Adrenal gland (tissue), 9 donors: ENCODE measurements at regions not wholly inside any gene's neighbourhood (a gene's known extent, or its start where the extent isn't known, plus 50 kb on each side); places are given as distances from the start of the nearest gene placed in this dataset.

ENCODE experiments used
- DNase-seq, 7 donors: peaks; one replicate each; pipeline ENCODE4 v3.0.0-alpha.2; 2019 to 2020
- H3K27ac ChIP-seq, 5 donors: fragments of 200-600 bp; sonication (generic) in 4 of 5; 1 replicate in 3 of 5; 2 replicates in 2 of 5; pipeline versions ENCODE4 v1.5.1 to v1.8.0; 2016 to 2020; ENCODE audit warnings: mild to moderate bottlenecking in 1 of 5
- H3K27me3 ChIP-seq: fragments of 200-600 bp; 2 replicates; pipeline ENCODE4 v1.8.0; 2021
- H3K36me3 ChIP-seq, 2 donors: fragments of 200-600 bp; replicated peaks in 1 of 2; 1 replicate in 1 of 2; 2 replicates in 1 of 2; pipeline versions ENCODE4 v1.5.1 to v1.8.0; 2018 to 2022
- H3K4me1 ChIP-seq, 2 donors: fragments of 200-600 bp; replicated peaks in 1 of 2; 1 replicate in 1 of 2; 2 replicates in 1 of 2; pipeline versions ENCODE4 v1.5.1 to v1.8.0; 2018 to 2021
- H3K4me3 ChIP-seq, 4 donors: fragments of 200-600 bp; sonication (generic) in 3 of 4; one replicate each; pipeline ENCODE4 v1.5.1; 2016 to 2018
- H3K9me3 ChIP-seq, 3 donors: fragments of 200-600 bp; sonication (generic) in 1 of 3; replicated peaks in 1 of 3; 1 replicate in 2 of 3; 2 replicates in 1 of 3; pipeline versions ENCODE4 v1.5.1 to v1.8.0; 2016 to 2021
- POLR2A ChIP-seq, 2 donors: fragments of 450-650 bp; IDR thresholded peaks; one replicate each; pipeline ENCODE4 v1.6.1; 2017; ENCODE audit warnings: antibody characterized with exemption in 2 of 2, mild to moderate bottlenecking in 2 of 2, moderate library complexity in 1 of 2
- WGBS, 4 donors: extraction: QIAGEN DNeasy Blood & Tissue Kit in 2 of 4; methylation state at CpG; one replicate each; pipeline versions ENCODE4 v1.1.5 to v1.1.7; 2013 to 2017; 5-methylcytosine and 5-hydroxymethylcytosine counted together
- intact Hi-C, 2 donors: fragments of 100-400 bp; cut with DNase I; formaldehyde crosslinking; loops; one replicate each; pipeline versions ENCODE4 v1.14.1 to v1.15.0; 2022 to 2023
- TF ChIP-seq, protein P1 (sequence below), 6 experiments: fragments of 450-650 bp in 4 of 6; fragments of 200-600 bp in 2 of 6; sonication (generic) in 1 of 6; IDR thresholded peaks; 1 replicate in 5 of 6; 2 replicates in 1 of 6; pipeline versions ENCODE4 v1.5.1 to v1.8.0; 2016 to 2021; ENCODE audit warnings: antibody characterized with exemption in 6 of 6, mild to moderate bottlenecking in 2 of 6, moderate library complexity in 1 of 6
- donor health status: healthy with polysubstance abuse.
- donor health status: Bipolar disorder and iron deficiency.
- donor health status: DM: yes; HTN: yes; CAD: no.
- donor health status: DM: no; HTN: no; CAD: no.
- donor health status: DM: no; HTN: no; CAD: no.

DNA sequence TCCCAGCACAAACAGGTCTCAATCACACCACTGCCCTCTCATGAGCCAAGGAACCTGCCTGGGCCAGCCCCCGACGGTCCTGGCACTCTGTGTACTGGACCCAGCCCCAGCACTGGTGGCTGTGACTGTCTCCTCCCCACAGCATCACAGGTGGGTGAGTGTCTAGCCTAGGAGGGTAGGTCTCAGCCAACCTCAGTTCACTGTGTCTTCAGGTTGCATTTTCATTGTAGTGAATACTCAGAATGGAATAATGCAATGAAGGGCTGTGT, 163.4 kb upstream of the NSMCE3 start:
- no peaks in the 10 kb centered on the region for H3K27me3 ChIP-seq
- intact Hi-C loops: loop anchor here in 1 of 2 donors (10.0 kb wide), 1 partner anchor 62 kb away; no protein-coding TSS in a partner anchor
- H3K36me3 ChIP-seq: no peaks in the 10 kb centered on the region
- TF ChIP-seq, protein P1, sequence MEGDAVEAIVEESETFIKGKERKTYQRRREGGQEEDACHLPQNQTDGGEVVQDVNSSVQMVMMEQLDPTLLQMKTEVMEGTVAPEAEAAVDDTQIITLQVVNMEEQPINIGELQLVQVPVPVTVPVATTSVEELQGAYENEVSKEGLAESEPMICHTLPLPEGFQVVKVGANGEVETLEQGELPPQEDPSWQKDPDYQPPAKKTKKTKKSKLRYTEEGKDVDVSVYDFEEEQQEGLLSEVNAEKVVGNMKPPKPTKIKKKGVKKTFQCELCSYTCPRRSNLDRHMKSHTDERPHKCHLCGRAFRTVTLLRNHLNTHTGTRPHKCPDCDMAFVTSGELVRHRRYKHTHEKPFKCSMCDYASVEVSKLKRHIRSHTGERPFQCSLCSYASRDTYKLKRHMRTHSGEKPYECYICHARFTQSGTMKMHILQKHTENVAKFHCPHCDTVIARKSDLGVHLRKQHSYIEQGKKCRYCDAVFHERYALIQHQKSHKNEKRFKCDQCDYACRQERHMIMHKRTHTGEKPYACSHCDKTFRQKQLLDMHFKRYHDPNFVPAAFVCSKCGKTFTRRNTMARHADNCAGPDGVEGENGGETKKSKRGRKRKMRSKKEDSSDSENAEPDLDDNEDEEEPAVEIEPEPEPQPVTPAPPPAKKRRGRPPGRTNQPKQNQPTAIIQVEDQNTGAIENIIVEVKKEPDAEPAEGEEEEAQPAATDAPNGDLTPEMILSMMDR (IDR thresholded peaks at IDR 0.05): no peak
- no peak for TF ChIP-seq POLR2A (IDR thresholded peaks at IDR 0.05)
- H3K4me3 ChIP-seq: no peak overlapping the region
- DNase-seq: no peak
- no peaks in the 10 kb centered on the region for H3K4me1 ChIP-seq
- WGBS, 4 donors: 53 to 93% (median 80%) methylated on average over 2 of the region's 2 CpGs; no CpG with 5 or more reads in 1 of the 4 donors
- no peak overlapping the region for H3K27ac ChIP-seq
- no peaks in the 10 kb centered on the region for H3K9me3 ChIP-seq

DNA sequence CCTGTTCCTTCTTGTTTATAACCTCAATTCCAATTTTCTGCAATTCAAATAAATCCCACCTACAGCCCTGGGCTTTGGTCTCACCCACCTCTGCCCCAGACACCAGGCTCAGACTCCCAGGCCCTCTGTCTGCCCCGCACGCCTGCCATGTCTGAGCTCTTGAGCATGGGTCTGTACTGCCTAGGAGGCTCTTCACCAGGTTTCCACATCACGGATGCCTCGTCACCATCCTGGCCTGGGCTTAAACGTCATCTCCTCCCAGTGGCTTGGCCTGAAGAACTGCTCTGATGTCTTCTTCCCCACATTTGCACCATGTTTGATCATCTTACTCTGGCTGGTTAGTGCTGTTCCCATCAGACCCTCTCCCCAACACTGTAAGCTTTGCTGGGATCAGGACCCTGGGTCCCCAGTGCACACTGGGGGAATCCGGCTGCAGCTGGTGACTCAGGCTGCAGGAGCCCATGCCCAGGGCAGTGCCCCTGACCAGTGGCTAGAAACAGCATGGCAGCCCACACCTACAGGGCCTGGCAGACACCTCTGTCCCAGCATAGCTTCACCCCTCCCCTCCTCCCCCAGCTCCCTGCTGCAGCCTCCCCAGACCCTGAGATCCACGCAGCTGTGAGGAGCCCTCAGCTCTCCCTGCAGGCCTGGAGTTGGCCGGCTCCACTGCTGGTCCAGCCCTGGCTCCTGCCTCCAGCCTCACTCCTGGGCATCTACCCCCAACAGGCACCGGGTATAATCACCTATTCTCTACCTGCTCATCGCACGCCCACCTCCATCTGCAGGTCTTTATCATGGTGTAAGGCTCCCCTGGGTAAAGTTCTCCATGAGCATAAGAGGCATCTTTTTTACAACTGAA, 162.8 kb upstream of the NSMCE3 start:
- Histone ChIP-seq H3K4me3 (no peak overlapping the region), H3K36me3 (no peaks in the 10 kb centered on the region), H3K27ac (no peak overlapping the region), H3K4me1 (no peaks in the 10 kb centered on the region), H3K27me3 (no peaks in the 10 kb centered on the region), H3K9me3 (no peaks in the 10 kb centered on the region)
- TF ChIP-seq, protein P1 (IDR thresholded peaks at IDR 0.05): no peak
- TF ChIP-seq POLR2A (IDR thresholded peaks at IDR 0.05): no peak
- intact Hi-C loops: loop anchor here in 1 of 2 donors (10.0 kb wide), 1 partner anchor 62 kb away; no protein-coding TSS in a partner anchor
- 81 to 86% (median 82%) methylated on average over 9 to 11 of the region's 11 CpGs for WGBS, 4 donors
- DNase-seq: no peak

DNA sequence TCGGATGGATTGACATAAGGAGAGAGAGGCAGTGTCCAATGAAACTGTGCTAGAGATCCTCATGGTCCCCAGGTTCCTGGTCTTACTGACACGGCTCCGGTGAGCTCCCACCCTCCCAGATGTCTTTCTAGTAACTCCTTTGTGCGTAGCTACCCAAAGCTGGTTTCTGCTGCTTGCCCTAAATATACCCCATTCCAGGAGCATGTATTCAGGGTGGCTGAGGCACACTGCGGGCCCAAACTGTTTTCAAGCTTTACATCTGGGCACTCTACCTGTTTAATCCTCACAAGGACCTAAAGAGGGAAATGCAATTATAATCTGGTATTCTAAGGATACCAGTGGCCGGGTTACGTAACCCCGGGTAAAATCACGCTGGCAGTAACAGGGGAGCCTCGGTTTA, 161.2 kb upstream of the NSMCE3 start:
- 72 to 90% (median 84%) methylated on average over 10 of the region's 10 CpGs for WGBS, 4 donors
- TF ChIP-seq, protein P1 (IDR thresholded peaks at IDR 0.05): no peak
- TF ChIP-seq POLR2A (IDR thresholded peaks at IDR 0.05): no peak
- no peak for DNase-seq

DNA sequence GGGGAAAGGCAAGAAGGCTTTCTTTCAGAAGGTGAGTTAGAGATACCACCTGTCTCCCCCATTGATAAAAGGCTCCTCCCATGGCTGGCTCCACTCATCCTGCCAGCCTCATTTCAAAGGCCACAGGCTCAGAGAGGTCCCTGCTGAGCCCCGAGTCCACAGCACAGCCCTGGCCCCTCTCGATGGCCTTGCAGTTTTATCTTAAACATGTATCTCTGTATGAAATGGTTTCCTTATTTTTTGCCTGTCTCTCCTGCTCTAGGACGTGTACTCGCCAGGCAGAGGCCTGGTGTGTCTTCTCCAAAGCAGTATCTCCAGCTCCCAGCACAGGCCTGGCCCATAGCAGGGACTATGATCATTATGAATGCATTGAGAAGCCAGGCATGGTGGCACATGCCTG, 160.5 kb upstream of the NSMCE3 start:
- H3K27me3 ChIP-seq: no peaks in the 10 kb centered on the region
- H3K4me1 ChIP-seq: no peaks in the 10 kb centered on the region
- 66 to 90% (median 71%) methylated on average over 4 of the region's 4 CpGs for WGBS, 4 donors
- intact Hi-C loops: loop anchor here in 1 of 2 donors (10.0 kb wide), 1 partner anchor 65 kb away; no protein-coding TSS in a partner anchor
- H3K27ac ChIP-seq: no peak overlapping the region
- no peak for DNase-seq
- no peaks in the 10 kb centered on the region for H3K36me3 ChIP-seq
- no peak for TF ChIP-seq POLR2A (IDR thresholded peaks at IDR 0.05)
- TF ChIP-seq, protein P1 (IDR thresholded peaks at IDR 0.05): no peak
- H3K9me3 ChIP-seq: no peaks in the 10 kb centered on the region
- H3K4me3 ChIP-seq: no peak overlapping the region

More for the DNA sequence above, 161.2 kb upstream of the NSMCE3 start:
- Histone ChIP-seq H3K4me1 (no peaks in the 10 kb centered on the region), H3K4me3 (no peak overlapping the region), H3K27ac (no peak overlapping the region), H3K27me3 (no peaks in the 10 kb centered on the region), H3K9me3 (no peaks in the 10 kb centered on the region), H3K36me3 (no peaks in the 10 kb centered on the region)
- intact Hi-C loops: loop anchor here in 1 of 2 donors (10.0 kb wide), 1 partner anchor 64 kb away; no protein-coding TSS in a partner anchor
